Activated CD4-positive, alpha-beta T cell treated with anti-CD3 and anti-CD28 coated beads, Interleukin-2, amount 50 U/mL, for 24 hours (primary cell): ENCODE measurements at regions not wholly inside any gene's neighbourhood (a gene's known extent, or its start where the extent isn't known, plus 50 kb on each side); places are given as distances from the start of the nearest gene placed in this dataset.
A peak's percentile ranks its signal among the peaks of the same experiment; 100 is the strongest.

Experiments used
- DNase-seq, 2 donors: peaks; one replicate each; pipeline ENCODE4 v3.0.0-alpha.2; 2020; ENCODE audit warnings: low read depth in 1 of 2, low spot score in 1 of 2

DNA sequence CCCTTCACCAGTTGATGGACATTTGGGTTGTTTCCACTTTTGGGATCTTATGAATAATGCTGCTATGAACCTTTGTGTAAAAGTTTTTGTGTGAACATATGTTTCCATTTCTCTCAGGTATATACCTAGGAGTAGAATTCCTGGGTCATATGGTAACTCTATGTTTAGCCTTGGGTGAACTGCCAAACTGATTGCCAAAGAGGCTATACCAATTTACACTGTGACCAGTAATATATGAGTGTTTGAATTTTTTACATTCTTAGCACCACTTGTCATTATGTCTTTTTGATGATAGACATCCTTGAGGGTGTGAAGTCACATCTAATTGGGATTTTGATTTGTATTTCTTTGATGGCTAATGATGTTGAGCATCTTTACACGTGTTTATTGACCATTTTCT is 290.1 kb downstream of the DUSP10 start:
- no peak for DNase-seq

DNA sequence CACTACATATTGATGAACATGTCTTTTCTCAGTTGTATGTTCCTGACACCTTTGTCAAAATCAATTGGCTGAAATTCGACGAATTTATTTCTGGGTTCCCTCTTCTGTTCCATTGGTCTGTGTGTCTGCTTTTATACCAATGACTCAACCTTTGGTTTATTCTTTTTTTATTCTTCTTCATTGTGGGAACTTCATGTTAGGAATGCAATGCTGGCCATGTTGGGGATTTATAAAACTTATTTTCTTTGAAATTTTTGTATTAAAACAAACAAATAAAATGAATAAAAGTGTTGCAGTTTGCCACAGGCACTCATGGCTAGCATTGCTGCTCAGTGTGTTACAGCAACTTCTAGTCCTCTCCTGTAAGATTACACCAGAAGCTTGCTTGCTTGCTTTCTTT is 287.8 kb downstream of the DUSP10 start:
- no peak for DNase-seq

DNA sequence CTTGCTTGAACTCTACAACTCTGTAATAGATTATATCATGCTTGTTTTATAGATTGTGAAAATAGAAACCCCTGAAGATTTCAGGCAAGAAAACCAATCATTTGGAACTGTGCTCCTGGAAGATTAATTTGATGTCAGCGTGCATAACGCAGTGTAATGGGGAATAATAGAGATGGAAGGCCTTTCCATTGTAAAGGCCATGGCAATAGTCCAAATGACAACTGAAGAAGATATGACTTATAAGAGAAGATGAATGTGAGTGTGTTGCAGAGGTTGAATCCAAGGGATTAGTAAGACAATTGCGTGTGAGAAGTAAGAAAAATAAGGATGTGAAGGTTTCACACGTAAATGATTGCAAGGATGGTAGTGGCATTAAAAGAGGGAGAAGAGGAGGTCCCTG is 285.0 kb downstream of the DUSP10 start:
- no peak for DNase-seq

DNA sequence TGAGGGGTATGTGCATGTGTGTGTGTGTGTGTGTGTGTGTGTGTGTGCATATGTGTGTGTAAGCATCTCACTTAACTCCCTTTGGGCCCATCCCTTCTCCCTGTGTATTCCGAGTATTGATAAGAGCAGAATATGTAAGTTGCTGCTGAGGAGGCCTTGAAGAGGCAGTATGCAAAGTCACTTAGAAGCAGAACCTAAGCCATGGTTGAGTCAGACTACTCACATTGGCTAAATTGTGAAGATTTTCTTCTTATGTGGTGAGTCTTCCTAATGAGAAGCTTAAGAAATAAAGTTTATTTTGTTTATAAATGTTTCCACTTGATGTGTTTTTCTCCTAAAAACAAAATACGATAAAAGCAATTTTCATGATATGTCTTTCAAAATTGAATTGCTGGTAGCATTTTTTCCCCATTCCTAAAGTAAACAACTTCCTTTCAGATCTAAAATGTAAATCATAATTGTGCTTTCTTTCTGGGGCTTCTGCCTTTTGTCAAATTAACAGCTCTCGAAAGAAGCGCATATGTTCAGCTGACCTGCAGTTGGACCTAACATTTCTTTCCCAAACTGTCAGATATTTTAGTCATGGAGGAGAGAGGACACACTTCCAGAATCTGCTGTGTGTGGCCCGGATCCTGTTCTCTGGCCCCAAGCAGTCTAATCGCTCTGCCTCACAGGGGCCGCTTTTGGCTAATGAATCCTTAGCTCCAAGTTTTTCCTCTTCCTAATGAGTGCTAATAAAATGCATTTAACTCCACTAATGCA is 284.0 kb downstream of the DUSP10 start:
- no peak for DNase-seq

DNA sequence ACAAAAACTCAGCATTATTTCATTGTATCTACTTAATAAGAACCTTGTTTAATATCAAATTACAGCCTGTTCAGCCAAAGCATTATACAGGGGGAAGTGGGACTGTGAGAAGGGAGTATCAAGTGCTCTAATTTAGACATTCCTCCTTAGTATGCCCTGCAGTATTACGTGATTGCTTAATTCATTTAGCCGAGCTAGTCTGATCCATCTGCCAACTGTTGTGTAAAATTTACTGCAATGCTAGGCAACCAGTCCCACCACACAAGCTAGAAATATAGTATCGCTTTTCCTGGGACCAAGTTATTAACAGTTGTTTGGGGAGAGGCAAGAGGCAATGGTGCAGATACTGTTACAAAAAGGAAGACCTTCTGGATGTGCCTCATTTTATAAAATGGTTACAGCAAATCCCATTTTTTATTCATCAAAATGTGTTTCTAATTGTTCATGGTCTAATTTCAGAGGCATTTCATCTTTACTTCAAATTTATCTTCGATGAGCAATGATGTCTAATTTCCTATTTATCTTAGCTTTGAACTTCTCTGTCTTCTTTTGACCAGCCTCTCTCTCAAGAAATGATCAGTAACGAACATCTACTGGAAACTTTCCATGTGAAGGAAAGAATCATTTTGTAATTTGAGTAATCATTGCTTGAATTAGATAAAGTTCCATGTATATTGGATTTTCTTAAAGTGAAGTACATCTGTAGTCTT is 283.3 kb downstream of the DUSP10 start:
- DNase-seq = no peak

DNA sequence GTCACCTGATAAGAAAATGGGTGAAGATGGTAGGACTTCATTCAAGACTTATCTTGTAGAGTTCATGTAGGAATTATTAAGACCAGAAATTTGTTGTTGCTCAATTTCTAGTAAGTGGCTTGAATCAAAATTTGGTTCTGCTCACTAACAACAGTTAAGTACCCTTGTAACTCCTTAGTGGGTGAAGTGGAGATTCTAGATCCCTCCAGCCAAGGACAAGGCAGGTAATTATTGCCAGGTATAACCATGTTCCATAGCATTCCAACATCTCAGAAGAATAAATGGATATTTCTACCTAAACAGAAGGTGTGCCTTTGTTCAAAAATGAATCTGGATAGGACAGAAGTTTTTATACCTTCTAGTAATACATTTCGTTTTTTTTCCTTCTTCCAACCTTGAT is 282.3 kb downstream of the DUSP10 start:
- no peak for DNase-seq

DNA sequence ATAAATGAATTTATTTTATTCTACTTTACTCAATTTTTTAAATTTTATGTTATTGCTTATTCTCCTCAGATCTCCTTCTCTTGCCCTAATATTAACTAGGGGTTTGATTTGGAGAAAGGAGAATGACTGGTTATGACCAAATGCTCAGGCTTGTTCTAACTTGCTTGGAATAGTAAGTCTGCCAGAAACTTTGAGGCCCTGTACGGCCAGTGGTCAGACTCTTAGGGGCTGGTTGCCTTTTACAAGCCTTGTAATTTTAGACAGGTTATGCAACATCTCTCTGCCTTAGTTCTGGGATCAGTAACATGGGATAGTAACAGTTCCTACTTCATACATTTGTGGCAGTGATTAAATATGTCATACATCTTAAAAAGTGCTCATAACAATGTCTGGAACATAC is 279.5 kb downstream of the DUSP10 start:
- no peak for DNase-seq

DNA sequence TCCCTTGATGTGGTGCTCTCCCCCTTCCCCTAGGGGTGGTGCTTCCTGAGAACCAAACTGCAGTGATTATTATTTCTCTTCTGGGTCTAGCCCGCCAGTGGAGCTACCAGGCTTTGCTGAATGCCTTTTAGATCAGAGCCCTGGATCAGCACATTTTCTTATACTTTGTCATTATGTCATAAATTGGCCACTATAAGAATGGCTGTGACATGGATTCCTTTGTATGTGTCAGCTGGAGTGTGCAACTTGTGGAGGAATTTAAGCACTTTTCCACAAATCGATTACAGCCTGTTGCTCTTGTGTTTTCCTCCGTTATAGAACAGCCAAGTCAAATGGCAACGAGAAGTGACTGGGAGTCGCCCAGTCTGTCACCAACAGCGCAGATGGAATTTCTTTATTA is 273.3 kb downstream of the DUSP10 start:
- DNase-seq = no peak

DNA sequence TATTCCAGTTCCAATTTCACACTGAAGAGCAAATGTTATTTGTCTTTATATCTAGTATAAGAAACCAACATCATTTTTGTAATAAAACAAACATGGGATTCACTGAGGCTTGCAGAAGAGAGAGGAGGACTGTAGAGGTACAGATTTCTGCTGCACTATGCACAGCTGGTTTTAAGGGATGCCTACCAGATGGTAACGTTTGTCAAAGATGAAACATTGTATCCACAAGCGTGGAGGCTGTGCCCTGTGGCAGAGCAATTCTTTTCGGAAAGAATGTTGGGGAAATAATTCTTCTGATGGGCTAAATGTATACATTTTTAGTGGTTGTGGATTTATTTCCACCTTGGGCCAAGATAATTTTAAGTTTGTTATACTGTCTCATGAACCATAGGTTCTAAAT is 272.4 kb downstream of the DUSP10 start:
- no peak for DNase-seq

DNA sequence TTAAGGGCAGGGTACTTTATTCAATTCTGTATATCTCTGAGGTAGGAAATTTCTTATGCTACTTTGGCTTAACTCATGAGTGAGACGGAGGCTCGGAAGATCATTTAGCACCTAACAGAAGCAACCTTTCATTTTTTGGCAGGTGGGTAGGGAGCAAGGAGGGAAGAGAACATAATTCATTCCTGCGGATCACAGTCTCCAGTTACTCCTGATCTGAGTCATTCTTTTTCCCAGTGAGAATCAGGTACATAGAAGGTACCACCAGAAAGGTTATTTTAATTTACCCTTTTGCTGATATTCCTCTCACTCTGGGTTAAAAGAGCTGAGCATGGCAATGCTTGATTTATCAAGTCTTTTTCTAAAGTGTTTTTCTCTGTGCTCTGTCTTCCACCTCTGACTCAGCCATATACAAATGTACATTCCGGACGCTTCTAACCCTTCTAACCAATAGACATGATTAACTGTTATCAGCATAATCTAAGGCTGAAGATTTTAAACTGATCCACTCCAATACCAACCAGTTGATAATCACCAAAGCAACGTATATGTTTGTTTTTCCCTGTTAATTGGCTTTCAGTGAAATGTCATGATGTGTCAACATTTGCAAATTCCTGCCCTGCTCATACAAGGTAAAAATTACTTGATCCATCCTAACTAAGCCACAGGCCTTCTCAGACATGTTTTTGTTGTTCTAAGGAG is 271.7 kb downstream of the DUSP10 start:
- DNase-seq = no peak

DNA sequence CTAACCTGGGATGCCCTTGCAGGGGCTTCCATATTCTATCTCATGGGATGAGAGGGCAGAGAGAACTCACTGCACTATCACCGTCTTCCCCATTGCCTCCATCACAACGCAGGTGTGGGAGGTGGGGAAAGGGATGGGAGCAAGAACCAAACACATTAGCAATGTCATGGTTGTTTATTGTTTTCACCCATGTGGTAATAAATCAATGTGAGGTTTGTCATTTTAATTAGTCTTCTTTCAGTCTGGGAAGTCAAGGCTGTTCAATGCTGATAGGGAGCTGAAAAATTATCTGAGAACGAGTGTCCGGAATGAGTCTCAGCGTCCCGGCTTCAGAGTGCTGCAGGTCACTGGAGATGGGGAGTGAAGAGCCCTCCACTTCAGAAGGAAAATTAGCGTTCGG is 268.5 kb downstream of the DUSP10 start:
- no peak for DNase-seq

DNA sequence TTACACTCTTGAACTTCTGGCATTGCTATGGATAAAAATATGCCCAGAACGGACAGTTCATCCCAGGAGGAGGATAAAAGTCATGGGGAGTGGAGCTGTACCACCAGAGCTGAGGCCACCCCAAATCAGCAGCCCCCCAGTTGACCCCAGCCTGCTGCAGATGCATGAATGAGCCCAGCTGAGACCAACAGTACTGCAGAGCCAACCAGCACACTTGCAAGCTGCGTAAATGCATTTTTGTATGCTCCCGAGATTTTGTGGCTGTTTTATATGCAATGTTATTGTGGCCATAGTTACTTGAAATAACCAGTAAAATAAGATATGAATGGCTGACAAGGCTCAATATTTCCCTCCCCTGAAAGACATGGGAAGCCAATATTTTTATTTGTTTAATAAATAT is 264.6 kb downstream of the DUSP10 start:
- DNase-seq = no peak

DNA sequence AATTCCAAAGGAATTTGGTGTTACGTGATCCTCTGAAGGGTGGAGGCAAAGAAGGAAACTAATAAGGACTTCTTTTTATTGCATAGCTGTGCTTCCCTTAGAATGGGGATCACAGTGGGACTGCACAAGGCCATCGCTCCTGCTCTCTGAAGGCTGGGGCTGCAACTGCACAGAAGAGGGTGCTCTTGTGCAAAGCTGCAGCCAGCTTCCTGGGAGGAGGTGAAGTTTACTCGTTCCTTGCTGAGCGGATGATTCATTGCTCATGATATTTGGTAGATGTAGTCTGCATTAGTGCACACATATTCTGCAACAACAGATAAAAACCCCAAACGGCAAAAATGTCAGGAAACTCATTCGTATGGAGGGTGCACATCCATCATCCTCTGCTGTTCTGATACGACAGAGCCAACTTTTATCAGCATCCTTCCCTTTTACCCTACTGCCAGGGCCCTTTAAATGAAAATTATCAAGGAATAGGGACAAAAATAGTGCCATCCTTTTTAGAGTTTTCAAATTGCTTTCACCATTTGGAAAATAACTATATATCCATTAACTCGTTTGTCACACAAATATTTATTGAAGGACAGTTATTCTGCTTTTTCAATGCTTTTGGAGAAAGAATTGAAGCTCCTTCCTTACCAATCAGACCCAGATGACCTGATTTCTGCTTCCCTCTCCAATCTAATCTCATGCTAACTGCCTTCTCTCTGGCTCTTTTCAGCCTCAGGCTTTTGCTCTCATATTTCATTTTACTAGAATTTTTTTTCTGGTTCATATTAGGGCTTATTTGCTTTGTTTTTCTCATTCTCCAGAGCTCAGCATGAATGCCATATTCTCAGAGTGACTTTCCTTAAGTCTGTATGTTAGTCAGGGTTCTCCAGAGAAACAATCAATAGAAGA is 263.6 kb downstream of the DUSP10 start:
- peak; percentile 2 to 52 for DNase-seq

DNA sequence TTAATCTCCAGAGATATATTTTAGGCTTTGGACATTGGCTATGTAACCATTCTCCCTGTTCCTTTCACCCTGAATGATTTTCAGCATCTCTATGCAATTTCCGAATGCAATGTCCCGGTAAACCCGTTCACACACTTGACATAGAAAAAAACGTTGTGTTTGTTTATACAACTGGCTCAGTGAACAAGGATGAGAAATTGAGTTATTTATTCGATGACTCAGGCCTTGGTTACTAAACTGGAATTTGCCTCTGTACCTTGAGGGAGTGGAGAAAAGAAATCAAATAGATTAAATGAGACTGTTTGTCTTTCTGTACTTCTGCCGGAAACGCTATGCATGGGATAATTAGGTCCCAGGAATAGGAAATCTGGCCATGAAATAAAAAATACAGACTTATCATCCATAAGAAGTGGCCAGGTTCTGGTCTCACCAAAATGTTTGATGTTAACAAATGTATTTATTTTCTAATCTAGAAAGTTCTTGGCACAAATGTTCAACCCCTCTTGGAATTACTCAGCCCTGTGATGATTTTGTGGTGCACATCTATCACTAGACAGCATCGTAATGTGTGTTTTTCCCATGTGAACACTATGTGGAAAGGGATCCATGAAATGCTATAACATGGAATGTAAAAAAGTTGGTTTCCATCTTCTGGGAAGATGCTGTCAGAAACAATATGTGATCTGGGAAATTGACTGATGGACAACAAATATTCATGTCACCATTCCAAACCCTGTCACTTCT is 253.9 kb downstream of the DUSP10 start:
- no peak for DNase-seq

DNA sequence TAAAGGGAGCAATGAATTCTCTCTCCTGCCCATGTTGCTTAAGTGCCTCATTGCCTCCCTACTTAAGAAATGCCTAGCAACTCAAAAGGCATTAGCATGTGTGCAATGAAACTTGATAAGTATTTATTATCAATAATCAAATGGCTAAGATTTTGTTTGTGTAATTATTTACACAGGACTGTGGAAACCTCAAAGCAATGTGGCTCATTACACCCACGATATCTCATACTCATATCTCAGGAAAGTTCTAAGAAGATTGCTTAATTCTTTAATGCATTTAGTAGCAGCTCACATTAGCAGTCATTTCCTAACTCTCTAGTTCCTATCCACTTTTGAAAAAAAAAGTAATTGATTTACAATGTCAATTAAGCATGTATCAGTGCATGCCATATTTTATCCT is 253.3 kb downstream of the DUSP10 start:
- DNase-seq = no peak

DNA sequence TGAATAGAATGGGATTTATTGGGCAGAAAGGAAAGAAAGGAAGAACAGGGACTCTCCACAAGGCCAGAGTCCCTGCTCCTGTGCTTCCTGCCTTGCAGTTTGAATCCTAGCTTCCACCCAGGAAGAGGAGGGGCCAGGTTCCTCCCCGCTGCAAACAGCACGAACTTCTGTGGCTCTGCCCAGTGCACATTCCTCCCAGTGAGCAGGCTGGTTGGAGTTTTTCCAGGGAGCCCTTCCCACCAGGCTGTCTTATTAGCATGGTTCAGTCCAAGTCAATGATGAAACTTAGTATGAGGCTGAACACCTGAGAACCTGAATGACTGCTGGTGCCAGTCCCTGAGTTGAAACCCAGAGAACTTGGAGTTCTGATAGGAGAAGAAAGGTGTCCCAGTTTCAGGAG is 247.2 kb downstream of the DUSP10 start:
- DNase-seq = no peak

DNA sequence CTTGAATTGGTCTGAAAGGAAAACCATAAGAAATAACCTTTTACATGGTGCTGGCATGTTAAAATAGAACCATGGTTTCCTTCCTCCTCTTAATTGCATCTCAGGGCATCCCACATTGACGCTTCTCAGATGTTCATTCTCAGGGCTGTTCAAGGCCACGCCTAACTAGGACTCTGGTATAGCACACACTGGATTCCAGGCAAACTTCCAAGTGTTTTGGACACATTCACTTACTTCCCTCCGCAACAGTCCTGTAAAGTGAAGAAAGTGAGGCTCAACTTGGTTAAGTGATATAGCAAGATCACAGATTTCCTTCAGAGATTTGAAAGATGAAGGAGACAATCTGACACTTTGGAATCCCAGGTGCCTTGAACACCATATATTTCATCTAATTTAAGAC is 244.8 kb downstream of the DUSP10 start:
- DNase-seq = no peak

DNA sequence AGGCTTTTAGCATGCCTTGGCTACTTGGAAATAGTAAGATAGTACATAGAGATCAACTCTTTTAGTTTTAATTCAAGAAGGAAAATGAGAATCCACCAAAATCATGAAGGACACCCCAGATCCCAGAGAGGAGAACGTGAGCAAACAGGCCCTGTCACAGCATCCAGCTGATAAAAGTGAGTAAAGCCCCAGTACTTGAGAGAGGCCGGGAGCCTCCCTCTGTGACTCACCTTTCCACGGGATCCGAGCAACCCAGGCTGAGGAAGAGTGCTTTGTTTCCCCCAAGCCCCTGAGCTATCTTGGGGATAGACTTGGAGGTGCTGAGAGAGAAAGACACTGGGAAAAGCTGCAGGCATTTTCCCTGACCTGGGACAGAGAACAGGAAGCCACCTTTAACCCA is 238.6 kb downstream of the DUSP10 start:
- no peak for DNase-seq

DNA sequence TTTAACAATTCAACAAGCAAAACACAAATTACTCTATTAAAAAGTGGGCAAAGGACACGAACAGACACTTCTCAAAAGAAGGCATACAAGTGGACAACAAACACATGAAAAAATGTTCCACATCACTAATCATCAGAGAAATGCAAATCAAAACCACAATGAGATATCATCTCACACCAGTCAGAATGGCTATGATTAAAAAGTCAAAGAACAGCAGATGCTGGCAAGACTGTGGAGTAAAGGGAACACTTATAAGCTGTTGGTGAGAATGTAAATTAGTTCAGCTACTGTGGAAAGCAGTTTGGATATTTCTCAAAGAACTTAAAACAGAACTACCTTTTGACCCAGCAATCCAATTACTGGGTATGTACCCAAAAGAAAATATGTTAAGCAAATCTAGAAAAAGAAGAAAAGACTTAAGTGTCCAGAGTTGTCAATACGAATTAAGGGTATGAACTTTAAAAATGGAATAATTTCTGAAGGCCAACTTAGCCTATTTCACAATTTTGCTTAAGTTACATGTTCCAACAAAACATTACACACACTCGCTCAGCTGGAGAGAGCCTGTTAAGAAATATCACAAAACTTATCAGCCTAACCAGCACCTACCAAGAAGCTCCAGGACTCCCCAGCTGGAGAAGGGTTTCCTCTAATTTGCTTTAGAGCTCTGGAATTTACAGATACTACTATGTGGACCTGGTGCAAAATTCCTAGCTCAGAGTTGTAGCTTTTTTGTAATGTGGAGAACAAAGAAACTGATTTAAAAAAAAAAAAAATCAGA is 232.1 kb downstream of the DUSP10 start:
- no peak for DNase-seq
